H1 (cell line): ENCODE measurements at regions not wholly inside any gene's neighbourhood (a gene's known extent, or its start where the extent isn't known, plus 50 kb on each side); places are given as distances from the start of the nearest gene placed in this dataset.

Experiments used
- CTCF ChIA-PET: fragments of 300-600 bp; sonication (Branson Sonifier 250); formaldehyde crosslinking; loops from one replicate; lab custom pipeline; 2021; ENCODE audit not compliant: partially characterized antibody; lab: Charles Lee
- POLR2A ChIA-PET: fragments of 300-600 bp; sonication (Branson Sonifier 250); formaldehyde crosslinking; loops from one replicate; lab custom pipeline; 2021; ENCODE audit warnings: inconsistent platforms; ENCODE audit not compliant: partially characterized antibody; lab: Charles Lee
- DNase-seq, 2 experiments: peaks; one replicate each; pipeline versions ENCODE4 v3.0.0 to v3.0.0-alpha.2; 2010 to 2022; ENCODE audit warnings: low spot score in 2 of 2, low read depth in 1 of 2, mixed read lengths in 1 of 2
- FAIRE-seq: peaks from 2 replicates; lab custom pipeline; 2011; peaks lifted over from hg19 to GRCh38; lab: Jason Lieb, UNC
- H2AFZ ChIP-seq: 2 replicates; pipeline ENCODE4 v1.8.1; 2012; ENCODE audit warnings: low read length, inconsistent platforms
- H2AK5ac ChIP-seq: 2 replicates; pipeline ENCODE4 v1.6.1; 2013; ENCODE audit warnings: low read depth, low read length
- H2BK120ac ChIP-seq: replicated peaks from 2 replicates; pipeline ENCODE3; 2013; ENCODE audit warnings: low read depth, low read length, inconsistent platforms
- H2BK12ac ChIP-seq: 2 replicates; pipeline ENCODE4 v1.6.1; 2013; ENCODE audit warnings: low read depth, low read length
- H2BK15ac ChIP-seq: 2 replicates; pipeline ENCODE4 v1.6.1; 2013; ENCODE audit warnings: low read length
- H2BK20ac ChIP-seq: 2 replicates; pipeline ENCODE4 v1.6.1; 2013; ENCODE audit warnings: low read length
- H2BK5ac ChIP-seq: 2 replicates; pipeline ENCODE4 v1.6.1; 2013; ENCODE audit warnings: low read depth, low read length
- H3K14ac ChIP-seq: 2 replicates; pipeline ENCODE4 v1.6.1; 2013; ENCODE audit warnings: inconsistent platforms; ENCODE audit not compliant: insufficient read length
- H3K18ac ChIP-seq: 2 replicates; pipeline ENCODE4 v1.6.1; 2013; ENCODE audit warnings: low read length; ENCODE audit errors: extremely low read depth
- H3K23ac ChIP-seq: 2 replicates; pipeline ENCODE4 v1.6.1; 2013; ENCODE audit warnings: inconsistent platforms; ENCODE audit not compliant: insufficient read length
- H3K23me2 ChIP-seq: 2 replicates; pipeline ENCODE4 v1.6.1; 2013; ENCODE audit warnings: low read depth, low read length
- H3K27ac ChIP-seq: 2 replicates; pipeline ENCODE4 v1.6.1; 2011; ENCODE audit warnings: low read depth, low read length, inconsistent platforms
- H3K27me3 ChIP-seq, 4 experiments: replicated peaks in 1 of 4; 1 replicate in 1 of 4; 2 replicates in 3 of 4; pipeline versions ENCODE4 v1.6.1 to v1.8.1; 2011 to 2013; ENCODE audit warnings: low read length in 3 of 4, mild to moderate bottlenecking in 3 of 4, inconsistent platforms in 2 of 4, mixed read lengths in 2 of 4, moderate library complexity in 1 of 4; ENCODE audit not compliant: control insufficient read depth in 3 of 4, insufficient read depth in 3 of 4; ENCODE audit errors: extremely low read depth in 1 of 4
- H3K36me3 ChIP-seq, 4 experiments: 2 replicates each; pipeline versions ENCODE4 v1.6.1 to v1.8.1; 2011 to 2013; ENCODE audit warnings: mild to moderate bottlenecking in 4 of 4, low read length in 3 of 4, moderate library complexity in 2 of 4, control low read depth in 1 of 4, inconsistent platforms in 1 of 4; ENCODE audit not compliant: insufficient read depth in 4 of 4, control insufficient read depth in 2 of 4
- H3K4ac ChIP-seq: replicated peaks from 2 replicates; pipeline ENCODE3; 2013; ENCODE audit warnings: low read length, low read depth, mixed read lengths, inconsistent platforms; ENCODE audit not compliant: insufficient read length
- H3K4me1 ChIP-seq, 4 experiments: replicated peaks in 1 of 4; 1 replicate in 1 of 4; 2 replicates in 3 of 4; pipeline versions ENCODE4 v1.6.1 to v1.8.1; 2011 to 2013; ENCODE audit warnings: low read length in 3 of 4, inconsistent platforms in 2 of 4, mixed read lengths in 1 of 4; ENCODE audit not compliant: insufficient read depth in 4 of 4, control insufficient read depth in 3 of 4
- H3K4me2 ChIP-seq, 2 experiments: 2 replicates each; pipeline versions ENCODE4 v1.6.1 to v1.8.1; 2011 to 2013; ENCODE audit warnings: low read depth in 2 of 2, low read length in 2 of 2, control low read depth in 1 of 2, inconsistent platforms in 1 of 2, mild to moderate bottlenecking in 1 of 2; ENCODE audit not compliant: insufficient read depth in 1 of 2
- H3K4me3 ChIP-seq, 4 experiments: fragments of 200-600, 300-600 bp in 1 of 4; sonication (generic), shearing (Covaris generic), sonication (Bioruptor Twin) in 1 of 4; 2 replicates each; pipeline versions ENCODE4 v1.5.1 to v1.8.1; 2011 to 2016; ENCODE audit warnings: low read length in 4 of 4, low read depth in 3 of 4, control low read depth in 2 of 4, inconsistent platforms in 2 of 4, mild to moderate bottlenecking in 2 of 4, mixed read lengths in 1 of 4, moderate library complexity in 1 of 4; ENCODE audit not compliant: insufficient read depth in 2 of 4; ENCODE audit errors: extremely low read depth in 1 of 4
- H3K56ac ChIP-seq: replicated peaks from 2 replicates; pipeline ENCODE3; 2013; ENCODE audit warnings: low read depth, mild to moderate bottlenecking, mixed read lengths, low read length, inconsistent platforms; ENCODE audit not compliant: insufficient read length
- H3K79me1 ChIP-seq: 2 replicates; pipeline ENCODE4 v1.6.1; 2013; ENCODE audit warnings: low read depth, low read length, control low read depth
- H3K79me2 ChIP-seq, 2 experiments: 2 replicates each; pipeline versions ENCODE4 v1.6.1 to v1.8.1; 2012 to 2013; ENCODE audit warnings: low read length in 2 of 2, mild to moderate bottlenecking in 2 of 2, inconsistent platforms in 1 of 2; ENCODE audit not compliant: insufficient read depth in 2 of 2, control insufficient read depth in 1 of 2
- H3K9ac ChIP-seq, 4 experiments: replicated peaks in 1 of 4; 1 replicate in 1 of 4; 2 replicates in 3 of 4; pipeline versions ENCODE4 v1.6.1 to v1.8.1; 2011 to 2013; ENCODE audit warnings: low read depth in 3 of 4, low read length in 3 of 4, control low read depth in 2 of 4, mild to moderate bottlenecking in 2 of 4, moderate library complexity in 2 of 4, inconsistent platforms in 1 of 4; ENCODE audit errors: extremely low read depth in 1 of 4
- H3K9me3 ChIP-seq, 2 experiments: 2 replicates each; pipeline versions ENCODE4 v1.6.1 to v1.8.1; 2012 to 2013; ENCODE audit warnings: mild to moderate bottlenecking in 2 of 2, moderate library complexity in 2 of 2, control low read depth in 1 of 2, inconsistent platforms in 1 of 2, low read depth in 1 of 2, low read length in 1 of 2, mixed read lengths in 1 of 2; ENCODE audit not compliant: insufficient read depth in 2 of 2
- H4K20me1 ChIP-seq, 2 experiments: replicated peaks in 1 of 2; 2 replicates each; pipeline versions ENCODE3 to v1.8.1; 2011 to 2013; ENCODE audit warnings: inconsistent platforms in 2 of 2, low read length in 2 of 2, mild to moderate bottlenecking in 1 of 2; ENCODE audit not compliant: insufficient read depth in 2 of 2, control insufficient read depth in 1 of 2
- H4K5ac ChIP-seq: 2 replicates; pipeline ENCODE4 v1.6.1; 2013; ENCODE audit warnings: low read length, low read depth, mixed read lengths, inconsistent platforms; ENCODE audit not compliant: insufficient read length
- H4K8ac ChIP-seq: 2 replicates; pipeline ENCODE4 v1.8.0; 2013; ENCODE audit warnings: mild to moderate bottlenecking, moderate library complexity, low read length, inconsistent platforms; ENCODE audit not compliant: insufficient read depth; ENCODE audit errors: extremely low read depth
- H4K91ac ChIP-seq: replicated peaks from 2 replicates; pipeline ENCODE3; 2013; ENCODE audit warnings: low read length, mixed read lengths, inconsistent platforms; ENCODE audit not compliant: insufficient read length
- JUN ChIP-seq: IDR thresholded peaks from 2 replicates; pipeline ENCODE4 v1.6.1; 2011; ENCODE audit warnings: low read depth, mild to moderate bottlenecking, improper control_type of control experiment, low read length
- KDM1A ChIP-seq: fragments of 200-600, 300-600 bp; sonication (generic); IDR thresholded peaks from 2 replicates; pipeline ENCODE4 v1.7.1; 2016; ENCODE audit warnings: mild to moderate bottlenecking, low read length, borderline replicate concordance
- NRF1 ChIP-seq: IDR thresholded peaks from 2 replicates; pipeline ENCODE4 v1.6.1; 2011; ENCODE audit warnings: mild to moderate bottlenecking, low read depth, low read length, improper control_type of control experiment
- RAD21 ChIP-seq, 2 experiments: IDR thresholded peaks in 1 of 2; conservative IDR thresholded peaks in 1 of 2; 2 replicates each; pipeline ENCODE4 v1.6.1; 2011; ENCODE audit warnings: low read depth in 2 of 2, low read length in 2 of 2, improper control_type of control experiment in 1 of 2, inconsistent platforms in 1 of 2, mild to moderate bottlenecking in 1 of 2, moderate library complexity in 1 of 2
- RNF2 ChIP-seq: fragments of 200-900, 300-1000 bp; sonication (generic); IDR thresholded peaks from 2 replicates; pipeline ENCODE4 v1.7.1; 2016; ENCODE audit warnings: borderline replicate concordance, low read depth, mild to moderate bottlenecking, antibody characterized with exemption, low read length; ENCODE audit not compliant: poor library complexity, severe bottlenecking; ENCODE audit errors: missing control alignments
- TAF1 ChIP-seq: IDR thresholded peaks from 2 replicates; pipeline ENCODE4 v1.6.1; 2011; ENCODE audit warnings: mild to moderate bottlenecking, low read depth, low read length
- WGBS, 2 experiments: shearing (Covaris generic) in 1 of 2; methylation state at CpG; one replicate each; pipeline versions ENCODE4 v1.1.6 to v1.1.7; 2013 to 2015; ENCODE audit warnings: low lambda C conversion rate in 2 of 2, mixed read lengths in 2 of 2, inconsistent platforms in 1 of 2, low coverage in 1 of 2, missing lambda C conversion rate in 1 of 2; ENCODE audit not compliant: insufficient replicate concordance in 2 of 2, insufficient coverage in 1 of 2, insufficient read length in 1 of 2; ENCODE audit errors: extremely low coverage in 1 of 2, missing lambda C conversion rate in 1 of 2; 5-methylcytosine and 5-hydroxymethylcytosine counted together

GRCh38 chr4:137694138-137694537, 161.8 kb upstream of the PCDH18 start:
- no peaks in the 10 kb centered on the region for H3K9me3 ChIP-seq
- H3K18ac ChIP-seq = no peak overlapping the region
- no peaks in the 10 kb centered on the region for H3K27me3 ChIP-seq
- ChIA-PET POLR2A (no interaction called here), CTCF (interaction anchor here (1.3 kb wide), 1 partner anchor 10 kb away, joined by 3 read pairs; no protein-coding TSS in a partner anchor)
- H3K4ac ChIP-seq = no peak overlapping the region
- H4K5ac ChIP-seq = no peak overlapping the region
- no peak overlapping the region for H3K14ac ChIP-seq
- H3K79me2 ChIP-seq = no peaks in the 10 kb centered on the region
- no peak overlapping the region for H3K23ac ChIP-seq
- H2BK20ac ChIP-seq = no peak overlapping the region
- TF ChIP-seq JUN (no peak), RNF2 (no peak), TAF1 (no peak), NRF1 (no peak), KDM1A (no peak), RAD21 (IDR thresholded peaks at IDR 0.05 in 1 of 2, conservative IDR thresholded peaks at IDR 0.05 in 1 of 2; ENCODE audit: low read depth in 2 of 2, low read length in 2 of 2) (no peak)
- H2BK120ac ChIP-seq = no peak overlapping the region
- H4K20me1 ChIP-seq = no peaks in the 10 kb centered on the region
- H4K8ac ChIP-seq = no peak overlapping the region
- no peak overlapping the region for H3K9ac ChIP-seq
- H3K27ac ChIP-seq = no peak overlapping the region
- no peaks in the 10 kb centered on the region for H3K23me2 ChIP-seq
- H3K4me1 ChIP-seq = no peaks in the 10 kb centered on the region; a peak in 2 of 7 replicates
- no peak overlapping the region for H4K91ac ChIP-seq
- H2BK15ac ChIP-seq = no peak overlapping the region
- 100% methylated on average over 1 of the region's 1 CpG; no CpG with 5 or more reads in 1 of the 2 experiments for WGBS, 2 experiments
- H3K56ac ChIP-seq = no peak overlapping the region
- H2AK5ac ChIP-seq = no peak overlapping the region
- H2BK12ac ChIP-seq = no peak overlapping the region
- H3K4me2 ChIP-seq = no peak overlapping the region
- no peaks in the 10 kb centered on the region for H3K79me1 ChIP-seq
- no peak for FAIRE-seq
- H2BK5ac ChIP-seq = no peak overlapping the region
- DNase-seq = no peak
- H2AFZ ChIP-seq = no peak overlapping the region
- H3K4me3 ChIP-seq = no peak overlapping the region
- H3K36me3 ChIP-seq = no peaks in the 10 kb centered on the region
